CD4-positive, alpha-beta memory T cell (primary cell): ENCODE measurements at regions not wholly inside any gene's neighbourhood (a gene's known extent, or its start where the extent isn't known, plus 50 kb on each side); places are given as distances from the start of the nearest gene placed in this dataset.
A peak's percentile ranks its signal among the peaks of the same experiment; 100 is the strongest.
"Not testable (repeated sequence)": the region's sequence is repeated elsewhere in the genome, so short reads cannot be mapped to it uniquely, and the experiment has no call there.

Experiments
- CTCF ChIA-PET: fragments of 350-600 bp; sonication (Branson Sonifier 250); formaldehyde crosslinking; loops from one replicate; lab custom pipeline; 2021; ENCODE audit warnings: inconsistent platforms; ENCODE audit not compliant: partially characterized antibody; lab: Charles Lee
- POLR2A ChIA-PET: fragments of 350-600 bp; sonication (Branson Sonifier 250); formaldehyde crosslinking; loops from one replicate; lab custom pipeline; 2021; ENCODE audit not compliant: partially characterized antibody; lab: Charles Lee
- DNase-seq, 5 donors: peaks; one replicate each; pipeline versions ENCODE4 v3.0.0 to v3.0.0-alpha.2; 2020 to 2022; ENCODE audit warnings: mixed read lengths in 1 of 5
- H3K27ac ChIP-seq: one replicate; pipeline ENCODE4 v1.7.0; 2013; ENCODE audit warnings: low read depth, low read length
- H3K27me3 ChIP-seq: 2 replicates; pipeline ENCODE4 v1.7.0; 2013; ENCODE audit warnings: mild to moderate bottlenecking, low read length, moderate library complexity; ENCODE audit not compliant: insufficient read depth
- H3K36me3 ChIP-seq: 2 replicates; pipeline ENCODE4 v1.7.0; 2013; ENCODE audit warnings: mild to moderate bottlenecking, low read length, moderate library complexity; ENCODE audit not compliant: insufficient read depth
- H3K4me1 ChIP-seq: 2 replicates; pipeline ENCODE4 v1.7.0; 2013; ENCODE audit warnings: mild to moderate bottlenecking, low read length, moderate library complexity; ENCODE audit not compliant: insufficient read depth
- H3K4me3 ChIP-seq, 2 donors: one replicate each; pipeline ENCODE4 v1.7.0; 2013; ENCODE audit warnings: low read length in 2 of 2, mild to moderate bottlenecking in 1 of 2
- H3K9me3 ChIP-seq, 2 donors: one replicate each; pipeline ENCODE4 v1.7.0; 2013; ENCODE audit warnings: low read length in 2 of 2, control low read depth in 1 of 2; ENCODE audit not compliant: control insufficient read depth in 1 of 2
- H3K27ac Mint-ChIP-seq, 7 donors: one replicate each; pipeline ENCODE4 v1.8.0; 2020 to 2021; ENCODE audit warnings: mixed read lengths in 7 of 7, mild to moderate bottlenecking in 6 of 7, inconsistent platforms in 3 of 7, moderate library complexity in 3 of 7
- H3K27me3 Mint-ChIP-seq, 2 donors: one replicate each; pipeline ENCODE4 v1.8.0; 2020 to 2021; ENCODE audit warnings: mixed read lengths in 2 of 2
- H3K36me3 Mint-ChIP-seq, 2 donors: one replicate each; pipeline ENCODE4 v1.8.0; 2020 to 2021; ENCODE audit warnings: mixed read lengths in 2 of 2, inconsistent platforms in 1 of 2, mild to moderate bottlenecking in 1 of 2
- H3K4me1 Mint-ChIP-seq, 4 donors: one replicate each; pipeline ENCODE4 v1.8.0; 2020 to 2021; ENCODE audit warnings: mixed read lengths in 4 of 4, mild to moderate bottlenecking in 1 of 4
- H3K4me3 Mint-ChIP-seq, 8 donors: one replicate each; pipeline ENCODE4 v1.8.0; 2020 to 2021; ENCODE audit warnings: mixed read lengths in 8 of 8, mild to moderate bottlenecking in 7 of 8, moderate library complexity in 6 of 8, inconsistent platforms in 3 of 8
- H3K9me3 Mint-ChIP-seq, 8 donors: one replicate each; pipeline ENCODE4 v1.8.0; 2020 to 2021; ENCODE audit warnings: mixed read lengths in 8 of 8, mild to moderate bottlenecking in 5 of 8, inconsistent platforms in 3 of 8, moderate library complexity in 1 of 8
- intact Hi-C: fragments of 100-400 bp; cut with micrococcal nuclease; formaldehyde crosslinking; loops from one replicate; pipeline ENCODE4 v1.15.1; 2023

DNA sequence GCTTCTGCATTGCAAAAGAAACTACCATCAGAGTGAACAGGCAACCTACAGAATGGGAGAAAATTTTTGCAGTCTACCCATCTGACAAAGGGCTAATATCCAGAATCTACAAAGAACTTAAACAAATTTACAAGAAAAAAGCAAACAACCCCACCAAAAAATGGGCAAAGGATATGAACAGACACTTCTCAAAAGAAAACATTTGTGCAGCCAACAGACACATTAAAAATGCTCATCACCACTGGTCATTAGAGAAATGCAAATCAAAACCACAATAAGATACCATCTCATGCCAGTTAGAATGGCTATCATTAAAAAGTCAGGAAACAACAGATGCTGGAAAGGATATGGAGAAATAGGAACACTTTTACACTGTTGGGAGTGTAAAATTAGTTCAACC is 157.3 kb downstream of the ARL4A start:
- H3K27ac ChIP-seq, POLR2A ChIA-PET, H3K9me3 ChIP-seq, H3K4me1 ChIP-seq, H3K4me3 ChIP-seq, H3K27ac Mint-ChIP-seq, DNase-seq, CTCF ChIA-PET, intact Hi-C loops, H3K4me3 Mint-ChIP-seq, H3K27me3 Mint-ChIP-seq, H3K27me3 ChIP-seq, H3K36me3 ChIP-seq, H3K4me1 Mint-ChIP-seq, H3K36me3 Mint-ChIP-seq: not testable (repeated sequence)
- H3K9me3 Mint-ChIP-seq, result peaks cover 3 to 39% (median 27%) of the 10 kb centered on the region in 8 donors

DNA sequence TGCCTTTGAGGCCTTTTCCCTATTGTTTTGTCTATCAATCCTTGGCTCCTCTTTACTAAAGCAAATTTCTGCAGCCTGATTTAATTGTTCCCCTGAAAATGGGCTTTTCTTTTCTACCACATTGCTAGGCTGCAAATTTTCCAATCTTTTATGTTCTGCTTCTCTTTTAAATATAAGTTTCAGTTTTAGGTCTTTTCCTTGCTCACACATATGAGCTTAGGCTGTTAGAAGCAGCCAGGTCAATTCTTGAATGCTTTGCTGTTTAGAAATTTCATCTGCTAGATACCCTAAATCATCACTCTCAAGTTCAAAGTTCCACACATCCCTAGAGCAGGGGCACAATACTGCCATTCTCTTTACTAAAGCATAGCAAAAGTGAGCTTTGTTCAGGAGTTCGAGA is 159.6 kb downstream of the ARL4A start:
- H3K9me3 Mint-ChIP-seq, result peaks cover 3 to 39% (median 27%) of the 10 kb centered on the region in 8 donors
- Histone ChIP-seq H3K4me1 (no peaks in the 10 kb centered on the region), H3K9me3 (peaks cover 0 to 5% of the 10 kb centered on the region in 2 donors), H3K36me3 (no peaks in the 10 kb centered on the region), H3K27me3 (no peaks in the 10 kb centered on the region), H3K4me3 (no peak overlapping the region), H3K27ac (no peak overlapping the region)
- H3K4me1 Mint-ChIP-seq, result peaks cover 0 to 1% (median 0%) of the 10 kb centered on the region in 4 donors
- intact Hi-C loops, result no loop called here
- DNase-seq, result no peak
- no peaks in the 10 kb centered on the region for H3K36me3 Mint-ChIP-seq
- H3K27me3 Mint-ChIP-seq, result no peaks in the 10 kb centered on the region
- H3K4me3 Mint-ChIP-seq, result peak overlapping the region in 1 of 8 donors; percentile 18
- H3K27ac Mint-ChIP-seq, result no peak overlapping the region
- POLR2A ChIA-PET, result no interaction called here
- CTCF ChIA-PET, result no interaction called here

DNA sequence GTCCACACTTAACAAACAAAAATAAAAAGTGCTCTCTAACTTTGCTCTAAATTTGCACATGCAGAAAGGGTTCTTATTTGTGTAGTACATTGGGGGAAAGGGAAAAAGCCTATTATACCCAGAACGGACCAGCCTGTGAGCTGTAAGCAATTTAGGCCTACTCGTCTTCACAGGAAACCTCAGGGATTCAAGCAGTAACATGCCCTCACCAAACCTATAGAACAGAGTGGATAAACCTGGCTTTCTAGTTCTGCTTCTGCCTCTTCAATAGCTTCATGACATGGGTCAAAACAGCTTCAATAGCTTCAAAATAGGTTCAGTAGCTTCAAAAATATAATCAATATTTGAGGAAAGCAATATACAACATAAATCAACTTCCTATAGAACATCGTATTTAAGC is 163.7 kb downstream of the ARL4A start:
- no peaks in the 10 kb centered on the region for H3K27me3 Mint-ChIP-seq
- peaks cover 0 to 1% (median 0%) of the 10 kb centered on the region in 4 donors for H3K4me1 Mint-ChIP-seq
- intact Hi-C loops, result no loop called here
- H3K4me3 Mint-ChIP-seq, result no peak overlapping the region
- ChIA-PET POLR2A (no interaction called here), CTCF (no interaction called here)
- H3K27ac Mint-ChIP-seq, result no peak overlapping the region
- Histone ChIP-seq H3K36me3 (no peaks in the 10 kb centered on the region), H3K27ac (no peak overlapping the region), H3K9me3 (peaks cover 0 to 5% of the 10 kb centered on the region in 2 donors), H3K4me1 (no peaks in the 10 kb centered on the region), H3K4me3 (no peak overlapping the region), H3K27me3 (no peaks in the 10 kb centered on the region)
- no peak for DNase-seq
- H3K9me3 Mint-ChIP-seq, result peaks cover 0 to 15% (median 6%) of the 10 kb centered on the region in 8 donors
- H3K36me3 Mint-ChIP-seq, result no peaks in the 10 kb centered on the region

DNA sequence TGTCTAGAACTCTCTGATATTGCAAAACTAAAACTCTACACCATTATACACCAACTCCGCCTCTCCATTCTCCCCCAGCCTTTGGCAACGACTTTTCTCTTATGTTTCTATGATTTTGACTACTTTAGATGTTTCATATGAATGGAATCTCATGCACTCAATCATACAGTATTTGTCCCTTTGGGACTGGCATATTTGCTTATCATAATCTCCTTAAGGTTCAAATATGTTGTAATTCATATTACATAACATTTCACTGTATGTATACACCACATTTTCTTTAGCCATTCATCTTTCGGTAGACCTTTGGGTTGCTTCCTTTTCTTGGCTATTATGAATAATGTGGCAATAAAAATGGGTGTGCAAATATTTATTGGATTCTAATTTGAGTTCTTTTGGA is 164.4 kb downstream of the ARL4A start:
- Histone ChIP-seq H3K4me3 (no peak overlapping the region), H3K9me3 (peaks cover 0 to under 1% of the 10 kb centered on the region in 2 donors), H3K36me3 (no peaks in the 10 kb centered on the region), H3K4me1 (no peaks in the 10 kb centered on the region), H3K27me3 (no peaks in the 10 kb centered on the region), H3K27ac (no peak overlapping the region)
- Mint-ChIP-seq H3K4me3 (no peak overlapping the region), H3K4me1 (peaks cover 0 to 1% (median 0%) of the 10 kb centered on the region in 4 donors), H3K27ac (no peak overlapping the region), H3K27me3 (no peaks in the 10 kb centered on the region), H3K36me3 (no peaks in the 10 kb centered on the region), H3K9me3 (peaks cover 0 to 12% (median 5%) of the 10 kb centered on the region in 8 donors)
- intact Hi-C loops, result no loop called here
- CTCF ChIA-PET, result no interaction called here
- POLR2A ChIA-PET, result no interaction called here
- no peak for DNase-seq

DNA sequence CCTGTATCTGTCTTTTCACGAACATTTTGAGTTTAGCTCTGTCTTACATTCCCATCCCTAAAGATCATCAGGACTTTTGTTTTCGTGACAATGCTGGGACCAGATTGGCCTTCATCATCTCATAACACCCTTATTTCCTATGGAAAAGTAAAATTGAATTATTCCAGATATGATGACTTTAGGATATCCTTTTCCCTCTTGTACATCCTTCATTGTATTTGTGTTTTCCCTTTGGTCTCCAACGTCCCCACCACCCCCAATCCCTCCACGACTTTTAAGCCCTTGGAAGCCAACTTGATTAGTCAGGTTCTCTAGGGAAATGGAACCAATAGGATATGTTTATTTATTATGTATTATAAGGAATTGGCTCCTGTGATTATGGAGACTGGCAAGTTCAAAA is 167.6 kb downstream of the ARL4A start:
- Histone ChIP-seq H3K27ac (no peak overlapping the region), H3K4me3 (no peak overlapping the region), H3K9me3 (no peaks in the 10 kb centered on the region), H3K36me3 (no peaks in the 10 kb centered on the region), H3K4me1 (no peaks in the 10 kb centered on the region), H3K27me3 (no peaks in the 10 kb centered on the region)
- Mint-ChIP-seq H3K27ac (no peak overlapping the region), H3K9me3 (no peaks in the 10 kb centered on the region), H3K36me3 (no peaks in the 10 kb centered on the region), H3K4me3 (no peak overlapping the region), H3K4me1 (no peaks in the 10 kb centered on the region), H3K27me3 (no peaks in the 10 kb centered on the region)
- intact Hi-C loops, result no loop called here
- ChIA-PET CTCF (no interaction called here), POLR2A (no interaction called here)
- DNase-seq, result no peak

DNA sequence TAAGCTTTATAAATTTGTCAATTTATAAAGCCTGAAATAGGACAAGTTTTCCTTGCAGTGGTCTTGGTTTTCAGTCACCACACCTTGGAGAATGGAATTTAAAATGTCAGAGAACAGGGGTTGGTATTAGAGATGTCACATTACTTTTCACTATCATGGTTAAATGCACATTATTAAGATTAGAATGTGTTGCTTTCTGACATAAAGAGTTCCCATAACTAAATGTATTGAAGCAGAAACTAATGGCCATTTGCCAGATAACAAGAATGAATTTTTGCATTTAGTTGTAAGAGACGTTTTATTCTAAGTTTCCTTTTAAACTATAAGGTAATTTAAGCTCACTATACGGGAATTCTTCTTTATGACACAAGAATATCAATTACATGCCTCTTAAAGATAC is 172.3 kb downstream of the ARL4A start:
- Mint-ChIP-seq H3K27me3 (peaks cover 0 to 1% of the 10 kb centered on the region in 2 donors), H3K9me3 (no peaks in the 10 kb centered on the region), H3K4me3 (no peak overlapping the region), H3K36me3 (no peaks in the 10 kb centered on the region), H3K4me1 (no peaks in the 10 kb centered on the region), H3K27ac (no peak overlapping the region)
- Histone ChIP-seq H3K9me3 (no peaks in the 10 kb centered on the region), H3K27ac (no peak overlapping the region), H3K27me3 (no peaks in the 10 kb centered on the region), H3K4me1 (no peaks in the 10 kb centered on the region), H3K36me3 (no peaks in the 10 kb centered on the region), H3K4me3 (no peak overlapping the region)
- ChIA-PET POLR2A (no interaction called here), CTCF (no interaction called here)
- DNase-seq, result no peak
- intact Hi-C loops, result no loop called here

DNA sequence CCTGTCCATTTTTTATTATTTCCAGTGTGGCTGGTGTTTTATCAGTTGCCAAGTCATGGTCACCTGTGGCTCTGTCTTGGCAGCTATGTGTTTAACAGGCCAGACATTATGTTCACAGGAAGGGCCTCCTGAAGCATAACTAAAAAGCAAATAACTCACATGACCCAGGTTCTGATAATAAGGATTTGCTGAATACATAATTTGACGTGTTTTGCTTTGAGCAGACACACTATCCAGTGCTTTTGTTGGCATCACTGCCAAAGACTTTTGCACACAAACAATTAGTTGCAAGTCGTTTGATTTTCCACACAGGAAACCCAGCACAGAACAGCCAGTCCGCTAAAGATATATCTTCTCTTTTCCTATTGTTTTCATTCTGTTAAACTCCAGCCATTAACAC is 173.6 kb downstream of the ARL4A start:
- Histone ChIP-seq H3K27ac (no peak overlapping the region), H3K4me3 (no peak overlapping the region), H3K27me3 (no peaks in the 10 kb centered on the region), H3K9me3 (no peaks in the 10 kb centered on the region), H3K4me1 (no peaks in the 10 kb centered on the region), H3K36me3 (no peaks in the 10 kb centered on the region)
- Mint-ChIP-seq H3K36me3 (no peaks in the 10 kb centered on the region), H3K9me3 (no peaks in the 10 kb centered on the region), H3K27ac (no peak overlapping the region), H3K4me1 (no peaks in the 10 kb centered on the region), H3K4me3 (no peak overlapping the region), H3K27me3 (peaks cover under 1 to 3% of the 10 kb centered on the region in 2 donors)
- POLR2A ChIA-PET, result no interaction called here
- no peak for DNase-seq
- CTCF ChIA-PET, result no interaction called here
- intact Hi-C loops, result no loop called here

DNA sequence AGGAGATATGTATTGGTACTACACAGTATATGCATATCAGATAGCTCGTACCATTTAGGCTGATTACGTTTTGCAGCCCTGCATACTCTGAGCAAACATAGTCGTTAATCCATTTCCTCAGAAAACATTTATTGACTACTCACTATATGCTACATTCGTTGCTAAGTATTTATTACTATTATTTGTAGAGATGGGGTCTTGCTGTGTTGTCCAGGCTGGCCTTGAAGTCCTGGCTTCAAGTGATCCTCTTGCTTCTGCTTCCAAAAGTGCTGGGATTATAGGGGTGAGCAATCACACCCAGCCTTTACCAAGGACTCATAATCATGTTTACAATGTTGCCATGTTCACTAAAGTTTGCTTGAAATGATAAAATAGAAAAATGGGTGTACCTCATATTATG is 174.7 kb downstream of the ARL4A start:
- no peak overlapping the region for H3K4me3 ChIP-seq
- H3K36me3 ChIP-seq, result no peaks in the 10 kb centered on the region
- H3K27me3 Mint-ChIP-seq, result peaks cover 1 to 5% of the 10 kb centered on the region in 2 donors
- CTCF ChIA-PET, result no interaction called here
- intact Hi-C loops, result no loop called here
- H3K4me1 ChIP-seq, result no peaks in the 10 kb centered on the region
- POLR2A ChIA-PET, result no interaction called here
- no peak overlapping the region for H3K27ac ChIP-seq
- no peak overlapping the region for H3K4me3 Mint-ChIP-seq
- H3K27me3 ChIP-seq, result no peaks in the 10 kb centered on the region
- no peak overlapping the region for H3K27ac Mint-ChIP-seq
- no peak for DNase-seq
- no peaks in the 10 kb centered on the region for H3K4me1 Mint-ChIP-seq
- no peaks in the 10 kb centered on the region for H3K9me3 ChIP-seq
- no peaks in the 10 kb centered on the region for H3K36me3 Mint-ChIP-seq
- H3K9me3 Mint-ChIP-seq, result no peaks in the 10 kb centered on the region
